ENCODE measurements at regions not wholly inside any gene's neighbourhood (a gene's known extent, or its start where the extent isn't known, plus 50 kb on each side); places are given as distances from the start of the nearest gene placed in this dataset.

- Histone ChIP-seq H2BK12ac (ENCODE audit: insufficient read length, low read depth, low read length) (no peak overlapping the region), H2BK20ac (ENCODE audit: low read depth, low read length, poor library complexity, severe bottlenecking) (no peak overlapping the region), H3K4ac (ENCODE audit: low read depth, low read length) (no peak overlapping the region), H3T11ph (ENCODE audit: low read length) (no peak overlapping the region), H3K14ac (ENCODE audit: insufficient read depth, low read length) (no peak overlapping the region), H4K5ac (ENCODE audit: insufficient read length, low read depth, low read length) (no peak overlapping the region), H3K27me3 (ENCODE audit: insufficient read depth, low read length) (no peaks in the 10 kb centered on the region), H4K20me1 (ENCODE audit: control insufficient read depth, insufficient read depth, insufficient read length) (no peaks in the 10 kb centered on the region), H2AFZ (ENCODE audit: low read length) (no peak overlapping the region), H3K4me2 (ENCODE audit: insufficient read depth, insufficient read length, low read length) (no peak overlapping the region), H3K18ac (ENCODE audit: insufficient read length, low read depth, low read length) (no peak overlapping the region), H2BK120ac (ENCODE audit: low read depth, low read length, poor library complexity, severe bottlenecking) (no peak overlapping the region), H3K23me2 (ENCODE audit: insufficient read length, low read depth, low read length, poor library complexity, severe bottlenecking) (no peaks in the 10 kb centered on the region), H3K79me1 (ENCODE audit: insufficient read depth, low read depth, low read length, poor library complexity, severe bottlenecking) (no peaks in the 10 kb centered on the region), H3K9ac (ENCODE audit: extremely low read depth, insufficient read length, low read length) (no peak overlapping the region), H3K56ac (ENCODE audit: insufficient read length, low read depth, low read length) (no peak overlapping the region), H2AK5ac (ENCODE audit: insufficient read length, low read length) (no peak overlapping the region), H3K79me2 (ENCODE audit: insufficient read depth, low read length) (no peaks in the 10 kb centered on the region), H3K4me1 (ENCODE audit: insufficient read depth, low read length) (no peaks in the 10 kb centered on the region), H3K9me3 (ENCODE audit: control insufficient read depth, low read depth, low read length) (no peaks in the 10 kb centered on the region), H4K91ac (ENCODE audit: insufficient read length, low read depth, low read length) (no peak overlapping the region), H3K23ac (ENCODE audit: insufficient read length, low read depth, low read length) (no peak overlapping the region), H2BK5ac (ENCODE audit: insufficient read length, low read length) (no peak overlapping the region), H2BK15ac (ENCODE audit: low read depth, low read length) (no peak overlapping the region), H3K27ac (ENCODE audit: insufficient read length, low read depth, low read length) (no peak overlapping the region), H4K8ac (replicated peaks; ENCODE audit: insufficient read length, low read depth, low read length) (no peak overlapping the region)
- Mint-ChIP-seq H3K9me3 (peaks cover 3 to 6% of the 10 kb centered on the region in 2 experiments; a peak in 3 of 5 replicates), H3K27ac (no peak overlapping the region), H3K36me3 (ENCODE audit: insufficient read depth in 1 of 3, low read depth in 3 of 3) (peaks cover 0 to 8% (median 6%) of the 10 kb centered on the region in 3 experiments; a peak in 4 of 7 replicates), H3K4me1 (peaks cover 4 to 6% of the 10 kb centered on the region in 2 experiments), H3K4me3 (no peak overlapping the region), H3K27me3 (ENCODE audit: low read depth) (peaks cover 4% of the 10 kb centered on the region)
- WGBS (ENCODE audit: extremely low coverage, insufficient read length, low lambda C conversion rate): no CpG with 5 or more reads among the region's 2 CpGs
- DNase-seq: no peak
- TF ChIP-seq CTCF (conservative IDR thresholded peaks at IDR 0.05): no peak
Measured at GRCh38 chr1:38327559-38327973, 281.0 kb upstream of the POU3F1 start.

Data from H9 (cell line).